ENCODE measurements at regions not wholly inside any gene's neighbourhood (a gene's known extent, or its start where the extent isn't known, plus 50 kb on each side); places are given as distances from the start of the nearest gene placed in this dataset.

GRCh38 chr5:15206133-15206532, 293.8 kb upstream of the FBXL7 start:
- Histone ChIP-seq H3K4me1 (ENCODE audit: control insufficient read depth, low read length) (no peaks in the 10 kb centered on the region), H3K4me3 (ENCODE audit: low read length) (no peak overlapping the region), H3K9me3 (ENCODE audit: control insufficient read depth, insufficient read depth, low read length) (no peaks in the 10 kb centered on the region), H3K27me3 (ENCODE audit: control insufficient read depth, low read length) (no peaks in the 10 kb centered on the region), H3K79me2 (ENCODE audit: control insufficient read depth, low read length) (no peaks in the 10 kb centered on the region), H3K27ac (ENCODE audit: low read depth, low read length) (no peak overlapping the region), H3F3A (ENCODE audit: control insufficient read depth, insufficient read depth) (no peaks in the 10 kb centered on the region), H3K4me2 (ENCODE audit: low read length) (no peak overlapping the region), H3K9me2 (replicated peaks; ENCODE audit: control insufficient read depth, low read length) (no peaks in the 10 kb centered on the region), H3K36me3 (ENCODE audit: control insufficient read depth, low read length) (no peaks in the 10 kb centered on the region), H4K20me1 (ENCODE audit: control insufficient read depth, insufficient read depth, low read depth, low read length) (no peaks in the 10 kb centered on the region)
- TF ChIP-seq CTCF (IDR thresholded peaks at IDR 0.05; ENCODE audit: low read depth, low read length, poor library complexity, severe bottlenecking) (no peak), EZH2phosphoT487 (IDR thresholded peaks at IDR 0.05; ENCODE audit: borderline replicate concordance, low read length) (no peak)

- no peaks in the 10 kb centered on the region for H3K9me3 ChIP-seq (ENCODE audit: control insufficient read depth, insufficient read depth, low read length)
- no peak overlapping the region for H3K4me2 ChIP-seq (ENCODE audit: low read length)
- TF ChIP-seq CTCF (IDR thresholded peaks at IDR 0.05; ENCODE audit: low read depth, low read length, poor library complexity, severe bottlenecking) (no peak), EZH2phosphoT487 (IDR thresholded peaks at IDR 0.05; ENCODE audit: borderline replicate concordance, low read length) (no peak)
- no peak overlapping the region for H3K27ac ChIP-seq (ENCODE audit: low read depth, low read length)
- no peaks in the 10 kb centered on the region for H3K9me2 ChIP-seq (replicated peaks; ENCODE audit: control insufficient read depth, low read length)
- H3K36me3 ChIP-seq (ENCODE audit: control insufficient read depth, low read length): no peaks in the 10 kb centered on the region
- H4K20me1 ChIP-seq (ENCODE audit: control insufficient read depth, insufficient read depth, low read depth, low read length): no peaks in the 10 kb centered on the region
- H3K4me1 ChIP-seq (ENCODE audit: control insufficient read depth, low read length): no peaks in the 10 kb centered on the region
- no peaks in the 10 kb centered on the region for H3F3A ChIP-seq (ENCODE audit: control insufficient read depth, insufficient read depth)
- H3K79me2 ChIP-seq (ENCODE audit: control insufficient read depth, low read length): no peaks in the 10 kb centered on the region
- H3K27me3 ChIP-seq (ENCODE audit: control insufficient read depth, low read length): no peaks in the 10 kb centered on the region
- H3K4me3 ChIP-seq (ENCODE audit: low read length): no peak overlapping the region
Measured at GRCh38 chr5:15203376-15203775, 296.6 kb upstream of the FBXL7 start.

GRCh38 chr5:15191012-15191411, 309.0 kb upstream of the FBXL7 start:
- no peak overlapping the region for H3K4me3 ChIP-seq (ENCODE audit: low read length)
- H3K4me2 ChIP-seq (ENCODE audit: low read length): no peak overlapping the region
- no peaks in the 10 kb centered on the region for H3K9me3 ChIP-seq (ENCODE audit: control insufficient read depth, insufficient read depth, low read length)
- H3K27me3 ChIP-seq (ENCODE audit: control insufficient read depth, low read length): no peaks in the 10 kb centered on the region
- no peaks in the 10 kb centered on the region for H3K4me1 ChIP-seq (ENCODE audit: control insufficient read depth, low read length)
- H3K79me2 ChIP-seq (ENCODE audit: control insufficient read depth, low read length): no peaks in the 10 kb centered on the region
- no peaks in the 10 kb centered on the region for H3K36me3 ChIP-seq (ENCODE audit: control insufficient read depth, low read length)
- no peaks in the 10 kb centered on the region for H3F3A ChIP-seq (ENCODE audit: control insufficient read depth, insufficient read depth)
- H4K20me1 ChIP-seq (ENCODE audit: control insufficient read depth, insufficient read depth, low read depth, low read length): no peaks in the 10 kb centered on the region
- H3K27ac ChIP-seq (ENCODE audit: low read depth, low read length): no peak overlapping the region
- no peaks in the 10 kb centered on the region for H3K9me2 ChIP-seq (replicated peaks; ENCODE audit: control insufficient read depth, low read length)
- TF ChIP-seq CTCF (IDR thresholded peaks at IDR 0.05; ENCODE audit: low read depth, low read length, poor library complexity, severe bottlenecking): no peak
- TF ChIP-seq EZH2phosphoT487 (IDR thresholded peaks at IDR 0.05; ENCODE audit: borderline replicate concordance, low read length): no peak

- no peaks in the 10 kb centered on the region for H3F3A ChIP-seq (ENCODE audit: control insufficient read depth, insufficient read depth)
- H3K27me3 ChIP-seq (ENCODE audit: control insufficient read depth, low read length): no peaks in the 10 kb centered on the region
Measured at GRCh38 chr5:15183520-15183919, 311.9 kb upstream of the ANKH start.

More at GRCh38 chr5:15183520-15183919, 311.9 kb upstream of the ANKH start:
- no peaks in the 10 kb centered on the region for H4K20me1 ChIP-seq (ENCODE audit: control insufficient read depth, insufficient read depth, low read depth, low read length)
- H3K79me2 ChIP-seq (ENCODE audit: control insufficient read depth, low read length): no peaks in the 10 kb centered on the region
- H3K27ac ChIP-seq (ENCODE audit: low read depth, low read length): no peak overlapping the region
- H3K4me2 ChIP-seq (ENCODE audit: low read length): no peak overlapping the region
- no peaks in the 10 kb centered on the region for H3K9me2 ChIP-seq (replicated peaks; ENCODE audit: control insufficient read depth, low read length)
- H3K9me3 ChIP-seq (ENCODE audit: control insufficient read depth, insufficient read depth, low read length): no peaks in the 10 kb centered on the region
- H3K4me3 ChIP-seq (ENCODE audit: low read length): no peak overlapping the region
- H3K36me3 ChIP-seq (ENCODE audit: control insufficient read depth, low read length): no peaks in the 10 kb centered on the region
- no peak for TF ChIP-seq EZH2phosphoT487 (IDR thresholded peaks at IDR 0.05; ENCODE audit: borderline replicate concordance, low read length)
- TF ChIP-seq CTCF (IDR thresholded peaks at IDR 0.05; ENCODE audit: low read depth, low read length, poor library complexity, severe bottlenecking): no peak
- no peaks in the 10 kb centered on the region for H3K4me1 ChIP-seq (ENCODE audit: control insufficient read depth, low read length)

Measured in DOHH2 (cell line).